PC-9 (cell line): ENCODE measurements at regions not wholly inside any gene's neighbourhood (a gene's known extent, or its start where the extent isn't known, plus 50 kb on each side); places are given as distances from the start of the nearest gene placed in this dataset.

Experiments
- CTCF ChIP-seq: fragments of 200-600 bp; sonication (generic); conservative IDR thresholded peaks from 2 replicates; pipeline ENCODE4 v1.6.1; 2017; ENCODE audit warnings: mixed run types, antibody characterized with exemption, mild to moderate bottlenecking, moderate library complexity
- EZH2 ChIP-seq: fragments of 200-600 bp; sonication (generic); IDR thresholded peaks from 2 replicates; pipeline ENCODE4 v1.8.0; 2017; ENCODE audit warnings: antibody characterized with exemption, low read depth

- no peak for TF ChIP-seq CTCF
- TF ChIP-seq EZH2 = no peak
These were observed 136.7 kb upstream of the C1QTNF7 start for GRCh38 chr4:15291122-15291521.
